GM12878 (cell line): ENCODE measurements at regions not wholly inside any gene's neighbourhood (a gene's known extent, or its start where the extent isn't known, plus 50 kb on each side); places are given as distances from the start of the nearest gene placed in this dataset.

ENCODE experiments used
- ATAC-seq: fragments of 200-7000 bp; cut with Tn5 transposase; 3 replicates; pipeline ENCODE4 v1.9.1; 2020; ENCODE audit warnings: mild to moderate bottlenecking, moderate library complexity
- BruUV-seq: library from RNA; stranded (reverse); fragments of 400-500 nt; replicated peaks from 2 replicates; lab custom pipeline; 2021; lab: Mats Ljungman, UMichigan
- CTCF ChIA-PET: fragments of 300-600 bp; sonication (Branson Sonifier 250); formaldehyde crosslinking; extraction: SDS; loops from one replicate; lab custom pipeline; 2021; ENCODE audit warnings: inconsistent platforms; lab: Yijun Ruan, JAX
- POLR2A ChIA-PET: fragments of 350-600 bp; formaldehyde crosslinking; extraction: SDS; loops from one replicate; lab custom pipeline; 2021; ENCODE audit warnings: inconsistent platforms; lab: Charles Lee
- RAD21 ChIA-PET: fragments of 300-600 bp; sonication (Branson Sonifier 250); formaldehyde crosslinking; loops from one replicate; lab custom pipeline; 2023; ENCODE audit warnings: antibody characterized with exemption; ENCODE audit not compliant: unreplicated experiment; lab: Charles Lee
- SMC1A ChIA-PET: fragments of 300-600 bp; sonication (Branson Sonifier 250); formaldehyde crosslinking; loops from one replicate; lab custom pipeline; 2023; ENCODE audit not compliant: unreplicated experiment, uncharacterized antibody; lab: Charles Lee
- DNase-seq: peaks from one replicate; pipeline ENCODE4 v3.0.0-alpha.2; 2011; ENCODE audit warnings: low read depth, low spot score
- FAIRE-seq: peaks from 3 replicates; lab custom pipeline; 2011; peaks lifted over from hg19 to GRCh38; lab: Jason Lieb, UNC
- H2AFZ ChIP-seq: 2 replicates; pipeline ENCODE4 v1.6.0; 2011; ENCODE audit warnings: low read depth, low read length, control low read depth; ENCODE audit not compliant: control insufficient read depth
- H3K27ac ChIP-seq: 2 replicates; pipeline ENCODE4 v1.5.1; 2011; ENCODE audit warnings: control low read depth; ENCODE audit not compliant: control insufficient read depth, insufficient read depth
- H3K27me3 ChIP-seq, 2 experiments: replicated peaks in 1 of 2; 2 replicates each; pipeline versions ENCODE4 v1.6.0 to v1.6.1; 2011; ENCODE audit warnings: low read length in 1 of 2; ENCODE audit not compliant: control insufficient read depth in 2 of 2, insufficient read depth in 2 of 2
- H3K36me3 ChIP-seq, 2 experiments: 2 replicates each; pipeline ENCODE4 v1.5.1; 2011; ENCODE audit warnings: low read length in 1 of 2; ENCODE audit not compliant: control insufficient read depth in 2 of 2, insufficient read depth in 2 of 2
- H3K4me1 ChIP-seq: 2 replicates; pipeline ENCODE4 v1.6.1; 2011; ENCODE audit warnings: mild to moderate bottlenecking, low read length, moderate library complexity, mixed read lengths; ENCODE audit not compliant: control insufficient read depth, insufficient read depth
- H3K4me2 ChIP-seq: 2 replicates; pipeline ENCODE4 v1.6.0; 2011; ENCODE audit warnings: control low read depth; ENCODE audit not compliant: control insufficient read depth, insufficient read depth
- H3K4me3 ChIP-seq: fragments of 200-600 bp; sonication (generic); 2 replicates; pipeline ENCODE4 v1.5.1; 2016
- H3K79me2 ChIP-seq: 2 replicates; pipeline ENCODE4 v1.6.0; 2011; ENCODE audit warnings: low read length; ENCODE audit not compliant: control insufficient read depth, insufficient read depth
- H3K9ac ChIP-seq: 2 replicates; pipeline ENCODE4 v1.8.0; 2011; ENCODE audit warnings: low read length, control low read depth, mixed read lengths; ENCODE audit not compliant: control insufficient read depth, insufficient read depth
- H3K9me3 ChIP-seq: replicated peaks from 3 replicates; pipeline ENCODE4 v1.5.1; 2011; ENCODE audit warnings: mild to moderate bottlenecking, low read length; ENCODE audit not compliant: control insufficient read depth, insufficient read depth
- H4K20me1 ChIP-seq: 2 replicates; pipeline ENCODE4 v1.6.0; 2011; ENCODE audit not compliant: control insufficient read depth, insufficient read depth
- BMI1 ChIP-seq: fragments of 450-650 bp; IDR thresholded peaks from 2 replicates; pipeline ENCODE4 v1.6.1; 2016; ENCODE audit warnings: mild to moderate bottlenecking, moderate library complexity, borderline replicate concordance
- EED ChIP-seq: sonication (generic); IDR thresholded peaks from 2 replicates; pipeline ENCODE4 v1.6.1; 2016; ENCODE audit warnings: antibody characterized with exemption, low read depth
- FOS ChIP-seq: IDR thresholded peaks from 3 replicates; pipeline ENCODE4 v1.6.1; 2011; ENCODE audit warnings: borderline replicate concordance; ENCODE audit not compliant: insufficient read length; ENCODE audit errors: extremely low read depth
- IKZF1 ChIP-seq: fragments of 450-650 bp; conservative IDR thresholded peaks from 2 replicates; pipeline ENCODE4 v1.6.1; 2017; ENCODE audit warnings: antibody characterized with exemption, mild to moderate bottlenecking
- POLR2A ChIP-seq: IDR thresholded peaks from 2 replicates; pipeline ENCODE4 v1.6.1; 2011; ENCODE audit warnings: low read depth, mild to moderate bottlenecking, low read length
- SUPT20H ChIP-seq: IDR thresholded peaks from 2 replicates; pipeline ENCODE4 v1.6.1; 2011; ENCODE audit warnings: low read depth, mild to moderate bottlenecking, low read length, moderate library complexity, borderline replicate concordance; ENCODE audit not compliant: control insufficient read depth
- WRNIP1 ChIP-seq: IDR thresholded peaks from 2 replicates; pipeline ENCODE4 v1.6.1; 2011; ENCODE audit warnings: low read depth, low read length, improper control_type of control experiment, borderline replicate concordance
- YY1 ChIP-seq: IDR thresholded peaks from 2 replicates; pipeline ENCODE4 v1.6.1; 2011; ENCODE audit warnings: low read depth, mild to moderate bottlenecking, low read length
- WGBS: methylation state at CpG from one replicate; pipeline ENCODE4 v1.1.6; 2016; ENCODE audit warnings: low lambda C conversion rate; ENCODE audit not compliant: insufficient replicate concordance, insufficient coverage; ENCODE audit errors: missing lambda C conversion rate; 5-methylcytosine and 5-hydroxymethylcytosine counted together
- in situ Hi-C: fragments of 300-500 bp; cut with MboI; formaldehyde crosslinking; loops from 9 replicates; pipeline ENCODE4 v1.14.3; 2018; ENCODE audit warnings: mixed read lengths
- intact Hi-C: fragments of 100-400 bp; cut with micrococcal nuclease; formaldehyde crosslinking; loops from one replicate; pipeline ENCODE4 v1.14.2; 2022; ENCODE audit not compliant: unreplicated experiment
- TF ChIP-seq, protein P1 (sequence below): fragments of 150-350 bp; IDR thresholded peaks from 2 replicates; pipeline ENCODE4 v1.6.1; 2016; ENCODE audit warnings: low read depth, low read length
- TF ChIP-seq, protein P2 (sequence below): fragments of 450-650 bp; IDR thresholded peaks from 2 replicates; pipeline ENCODE4 v1.6.1; 2014; ENCODE audit warnings: mild to moderate bottlenecking
- TF ChIP-seq, protein P3 (sequence below): fragments of 450-650 bp; IDR thresholded peaks from 2 replicates; pipeline ENCODE4 v1.6.1; 2016; ENCODE audit warnings: mild to moderate bottlenecking
- TF ChIP-seq, protein P4 (sequence below): IDR thresholded peaks from 2 replicates; pipeline ENCODE4 v1.6.1; 2012; ENCODE audit warnings: improper control_type of control experiment, low read depth, low read length; ENCODE audit not compliant: insufficient replicate concordance

DNA sequence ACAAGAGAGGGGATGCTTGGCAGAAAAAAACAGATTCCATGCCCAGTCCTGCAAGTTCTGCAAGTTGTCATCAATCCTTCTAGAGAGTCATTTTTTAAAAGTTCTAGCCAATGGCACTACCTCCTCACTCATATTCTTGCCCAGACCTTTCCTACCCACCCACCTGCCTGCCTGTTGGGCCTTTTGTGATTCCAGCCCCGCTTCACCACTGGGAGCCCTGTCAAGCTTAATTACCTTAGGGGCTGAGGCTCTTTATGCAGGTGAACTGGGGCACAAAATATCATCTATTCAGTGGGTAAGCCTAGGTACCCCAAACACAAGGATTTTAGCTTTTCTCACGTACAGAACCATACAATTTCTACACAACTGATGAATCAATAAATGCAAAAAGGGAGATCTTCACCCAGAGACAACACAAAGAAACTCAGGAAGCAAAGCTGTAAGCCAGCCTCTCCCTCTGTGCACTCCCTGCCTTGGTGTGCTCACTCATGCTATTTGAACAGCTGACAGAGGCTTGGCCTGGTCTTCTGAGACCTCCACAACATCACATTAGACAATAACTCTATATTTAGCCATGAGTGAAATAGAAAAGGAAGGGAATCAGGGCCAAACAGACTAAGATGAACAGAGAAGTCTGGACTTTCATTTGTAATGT, 222.6 kb downstream of the HTR7 start (continued):
- TF ChIP-seq, protein P1, sequence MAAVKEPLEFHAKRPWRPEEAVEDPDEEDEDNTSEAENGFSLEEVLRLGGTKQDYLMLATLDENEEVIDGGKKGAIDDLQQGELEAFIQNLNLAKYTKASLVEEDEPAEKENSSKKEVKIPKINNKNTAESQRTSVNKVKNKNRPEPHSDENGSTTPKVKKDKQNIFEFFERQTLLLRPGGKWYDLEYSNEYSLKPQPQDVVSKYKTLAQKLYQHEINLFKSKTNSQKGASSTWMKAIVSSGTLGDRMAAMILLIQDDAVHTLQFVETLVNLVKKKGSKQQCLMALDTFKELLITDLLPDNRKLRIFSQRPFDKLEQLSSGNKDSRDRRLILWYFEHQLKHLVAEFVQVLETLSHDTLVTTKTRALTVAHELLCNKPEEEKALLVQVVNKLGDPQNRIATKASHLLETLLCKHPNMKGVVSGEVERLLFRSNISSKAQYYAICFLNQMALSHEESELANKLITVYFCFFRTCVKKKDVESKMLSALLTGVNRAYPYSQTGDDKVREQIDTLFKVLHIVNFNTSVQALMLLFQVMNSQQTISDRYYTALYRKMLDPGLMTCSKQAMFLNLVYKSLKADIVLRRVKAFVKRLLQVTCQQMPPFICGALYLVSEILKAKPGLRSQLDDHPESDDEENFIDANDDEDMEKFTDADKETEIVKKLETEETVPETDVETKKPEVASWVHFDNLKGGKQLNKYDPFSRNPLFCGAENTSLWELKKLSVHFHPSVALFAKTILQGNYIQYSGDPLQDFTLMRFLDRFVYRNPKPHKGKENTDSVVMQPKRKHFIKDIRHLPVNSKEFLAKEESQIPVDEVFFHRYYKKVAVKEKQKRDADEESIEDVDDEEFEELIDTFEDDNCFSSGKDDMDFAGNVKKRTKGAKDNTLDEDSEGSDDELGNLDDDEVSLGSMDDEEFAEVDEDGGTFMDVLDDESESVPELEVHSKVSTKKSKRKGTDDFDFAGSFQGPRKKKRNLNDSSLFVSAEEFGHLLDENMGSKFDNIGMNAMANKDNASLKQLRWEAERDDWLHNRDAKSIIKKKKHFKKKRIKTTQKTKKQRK: no peak
- TF ChIP-seq IKZF1: no peak

DNA sequence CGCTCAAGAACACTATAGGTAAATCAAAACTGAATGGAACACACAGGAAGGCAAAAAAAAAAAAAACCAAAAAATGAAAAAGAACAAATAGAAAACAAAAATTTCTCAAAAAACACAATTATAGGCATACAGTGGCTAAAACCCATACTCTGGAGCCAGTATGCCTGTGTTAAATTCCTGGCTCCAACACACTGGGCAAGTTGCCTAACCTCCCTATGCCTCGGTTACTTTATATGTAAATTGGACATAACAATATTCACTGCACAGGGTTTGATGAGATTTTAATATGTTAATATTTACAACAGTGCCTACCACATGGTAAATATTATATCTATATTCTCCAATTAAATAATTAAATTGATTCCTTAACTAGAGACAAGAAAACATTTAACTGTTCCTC, 217.1 kb downstream of the HTR7 start:
- no peak for DNase-seq
- ChIA-PET RAD21 (no interaction called here), SMC1A (no interaction called here), CTCF (no interaction called here), POLR2A (no interaction called here)
- H2AFZ ChIP-seq: no peak overlapping the region
- no peak overlapping the region for H3K27ac ChIP-seq
- FAIRE-seq: no peak
- BruUV-seq: no TSS peak
- no peak overlapping the region for H3K9ac ChIP-seq
- H3K36me3 ChIP-seq: no peaks in the 10 kb centered on the region
- no peaks in the 10 kb centered on the region for H3K79me2 ChIP-seq
- no peak for ATAC-seq
- no peaks in the 10 kb centered on the region for H3K27me3 ChIP-seq
- 41% methylated on average over 2 of the region's 2 CpGs for WGBS
- no peaks in the 10 kb centered on the region for H3K9me3 ChIP-seq
- no peaks in the 10 kb centered on the region for H3K4me1 ChIP-seq
- H3K4me2 ChIP-seq: no peak overlapping the region
- no peak overlapping the region for H3K4me3 ChIP-seq
- intact Hi-C loops: no loop called here
- in situ Hi-C loops: no loop called here
- H4K20me1 ChIP-seq: no peaks in the 10 kb centered on the region
- no peak for TF ChIP-seq EED
- no peak for TF ChIP-seq YY1
- TF ChIP-seq SUPT20H: no peak
- TF ChIP-seq, protein P2, sequence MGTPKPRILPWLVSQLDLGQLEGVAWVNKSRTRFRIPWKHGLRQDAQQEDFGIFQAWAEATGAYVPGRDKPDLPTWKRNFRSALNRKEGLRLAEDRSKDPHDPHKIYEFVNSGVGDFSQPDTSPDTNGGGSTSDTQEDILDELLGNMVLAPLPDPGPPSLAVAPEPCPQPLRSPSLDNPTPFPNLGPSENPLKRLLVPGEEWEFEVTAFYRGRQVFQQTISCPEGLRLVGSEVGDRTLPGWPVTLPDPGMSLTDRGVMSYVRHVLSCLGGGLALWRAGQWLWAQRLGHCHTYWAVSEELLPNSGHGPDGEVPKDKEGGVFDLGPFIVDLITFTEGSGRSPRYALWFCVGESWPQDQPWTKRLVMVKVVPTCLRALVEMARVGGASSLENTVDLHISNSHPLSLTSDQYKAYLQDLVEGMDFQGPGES: no peak
- TF ChIP-seq BMI1: no peak
- TF ChIP-seq FOS: no peak
- no peak for TF ChIP-seq WRNIP1
- TF ChIP-seq, protein P3, sequence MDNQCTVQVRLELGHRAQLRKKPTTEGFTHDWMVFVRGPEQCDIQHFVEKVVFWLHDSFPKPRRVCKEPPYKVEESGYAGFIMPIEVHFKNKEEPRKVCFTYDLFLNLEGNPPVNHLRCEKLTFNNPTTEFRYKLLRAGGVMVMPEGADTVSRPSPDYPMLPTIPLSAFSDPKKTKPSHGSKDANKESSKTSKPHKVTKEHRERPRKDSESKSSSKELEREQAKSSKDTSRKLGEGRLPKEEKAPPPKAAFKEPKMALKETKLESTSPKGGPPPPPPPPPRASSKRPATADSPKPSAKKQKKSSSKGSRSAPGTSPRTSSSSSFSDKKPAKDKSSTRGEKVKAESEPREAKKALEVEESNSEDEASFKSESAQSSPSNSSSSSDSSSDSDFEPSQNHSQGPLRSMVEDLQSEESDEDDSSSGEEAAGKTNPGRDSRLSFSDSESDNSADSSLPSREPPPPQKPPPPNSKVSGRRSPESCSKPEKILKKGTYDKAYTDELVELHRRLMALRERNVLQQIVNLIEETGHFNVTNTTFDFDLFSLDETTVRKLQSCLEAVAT: no peak
- no peak for TF ChIP-seq POLR2A
- TF ChIP-seq, protein P4, sequence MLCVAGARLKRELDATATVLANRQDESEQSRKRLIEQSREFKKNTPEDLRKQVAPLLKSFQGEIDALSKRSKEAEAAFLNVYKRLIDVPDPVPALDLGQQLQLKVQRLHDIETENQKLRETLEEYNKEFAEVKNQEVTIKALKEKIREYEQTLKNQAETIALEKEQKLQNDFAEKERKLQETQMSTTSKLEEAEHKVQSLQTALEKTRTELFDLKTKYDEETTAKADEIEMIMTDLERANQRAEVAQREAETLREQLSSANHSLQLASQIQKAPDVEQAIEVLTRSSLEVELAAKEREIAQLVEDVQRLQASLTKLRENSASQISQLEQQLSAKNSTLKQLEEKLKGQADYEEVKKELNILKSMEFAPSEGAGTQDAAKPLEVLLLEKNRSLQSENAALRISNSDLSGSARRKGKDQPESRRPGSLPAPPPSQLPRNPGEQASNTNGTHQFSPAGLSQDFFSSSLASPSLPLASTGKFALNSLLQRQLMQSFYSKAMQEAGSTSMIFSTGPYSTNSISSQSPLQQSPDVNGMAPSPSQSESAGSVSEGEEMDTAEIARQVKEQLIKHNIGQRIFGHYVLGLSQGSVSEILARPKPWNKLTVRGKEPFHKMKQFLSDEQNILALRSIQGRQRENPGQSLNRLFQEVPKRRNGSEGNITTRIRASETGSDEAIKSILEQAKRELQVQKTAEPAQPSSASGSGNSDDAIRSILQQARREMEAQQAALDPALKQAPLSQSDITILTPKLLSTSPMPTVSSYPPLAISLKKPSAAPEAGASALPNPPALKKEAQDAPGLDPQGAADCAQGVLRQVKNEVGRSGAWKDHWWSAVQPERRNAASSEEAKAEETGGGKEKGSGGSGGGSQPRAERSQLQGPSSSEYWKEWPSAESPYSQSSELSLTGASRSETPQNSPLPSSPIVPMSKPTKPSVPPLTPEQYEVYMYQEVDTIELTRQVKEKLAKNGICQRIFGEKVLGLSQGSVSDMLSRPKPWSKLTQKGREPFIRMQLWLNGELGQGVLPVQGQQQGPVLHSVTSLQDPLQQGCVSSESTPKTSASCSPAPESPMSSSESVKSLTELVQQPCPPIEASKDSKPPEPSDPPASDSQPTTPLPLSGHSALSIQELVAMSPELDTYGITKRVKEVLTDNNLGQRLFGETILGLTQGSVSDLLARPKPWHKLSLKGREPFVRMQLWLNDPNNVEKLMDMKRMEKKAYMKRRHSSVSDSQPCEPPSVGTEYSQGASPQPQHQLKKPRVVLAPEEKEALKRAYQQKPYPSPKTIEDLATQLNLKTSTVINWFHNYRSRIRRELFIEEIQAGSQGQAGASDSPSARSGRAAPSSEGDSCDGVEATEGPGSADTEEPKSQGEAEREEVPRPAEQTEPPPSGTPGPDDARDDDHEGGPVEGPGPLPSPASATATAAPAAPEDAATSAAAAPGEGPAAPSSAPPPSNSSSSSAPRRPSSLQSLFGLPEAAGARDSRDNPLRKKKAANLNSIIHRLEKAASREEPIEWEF: no peak
